Testis (tissue), 2 donors: ENCODE measurements at regions not wholly inside any gene's neighbourhood (a gene's known extent, or its start where the extent isn't known, plus 50 kb on each side); places are given as distances from the start of the nearest gene placed in this dataset.

Experiments used
- CTCF ChIP-seq, 3 experiments: fragments of 450-650 bp in 2 of 3; fragments of 200-600 bp in 1 of 3; sonication (generic) in 1 of 3; IDR thresholded peaks; one replicate each; pipeline ENCODE4 v1.5.1; 2016 to 2019; ENCODE audit warnings: antibody characterized with exemption in 3 of 3, mild to moderate bottlenecking in 2 of 3, moderate library complexity in 1 of 3
- POLR2A ChIP-seq: fragments of 450-650 bp; IDR thresholded peaks from one replicate; pipeline ENCODE4 v1.6.1; 2017; ENCODE audit warnings: antibody characterized with exemption, mild to moderate bottlenecking, moderate library complexity

- TF ChIP-seq POLR2A (no peak), CTCF (IDR thresholded peaks at IDR 0.05) (no peak)
These were observed 798.0 kb upstream of the MGAT4C start for GRCh38 chr12:87054226-87054625.
